Stomach (tissue), 8 donors: ENCODE measurements at regions not wholly inside any gene's neighbourhood (a gene's known extent, or its start where the extent isn't known, plus 50 kb on each side); places are given as distances from the start of the nearest gene placed in this dataset.

ENCODE experiments used
- DNase-seq, 2 donors: peaks; one replicate each; pipeline versions ENCODE4 v3.0.0 to v3.0.0-alpha.2; 2013 to 2019
- H3K27ac ChIP-seq, 5 donors: fragments of 200-600 bp in 4 of 5; sonication (generic) in 4 of 5; one replicate each; pipeline ENCODE4 v1.5.1; 2013 to 2019; ENCODE audit warnings: mild to moderate bottlenecking in 1 of 5, moderate library complexity in 1 of 5
- H3K27me3 ChIP-seq, 3 donors: fragments of 200-600 bp; sonication (generic); one replicate each; pipeline ENCODE4 v1.5.1; 2017 to 2019; ENCODE audit warnings: mixed run types in 1 of 3
- H3K36me3 ChIP-seq, 4 donors: fragments of 200-600 bp; sonication (generic); 1 replicate in 3 of 4; 2 replicates in 1 of 4; pipeline ENCODE4 v1.5.1; 2016 to 2019
- H3K4me1 ChIP-seq, 4 donors: fragments of 200-600 bp; sonication (generic); one replicate each; pipeline ENCODE4 v1.5.1; 2016 to 2019
- H3K4me3 ChIP-seq, 4 donors: fragments of 200-600 bp; sonication (generic) in 3 of 4; one replicate each; pipeline ENCODE4 v1.5.1; 2016 to 2019; ENCODE audit warnings: mild to moderate bottlenecking in 1 of 4
- H3K9me3 ChIP-seq, 4 donors: fragments of 200-600 bp; sonication (generic); one replicate each; pipeline ENCODE4 v1.5.1; 2016 to 2019
- EP300 ChIP-seq: sonication (generic); formaldehyde crosslinking; IDR thresholded peaks from one replicate; pipeline ENCODE4 v1.6.1; 2017; ENCODE audit warnings: antibody characterized with exemption
- POLR2A ChIP-seq, 4 donors: fragments of 450-650 bp; IDR thresholded peaks; one replicate each; pipeline ENCODE4 v1.6.1; 2016; ENCODE audit warnings: antibody characterized with exemption in 4 of 4, control low read depth in 2 of 4, mild to moderate bottlenecking in 1 of 4, moderate library complexity in 1 of 4
- POLR2AphosphoS5 ChIP-seq, 3 donors: sonication (generic); formaldehyde crosslinking; IDR thresholded peaks; one replicate each; pipeline ENCODE4 v1.6.1; 2016; ENCODE audit warnings: antibody characterized with exemption in 3 of 3
- WGBS, 5 donors: extraction: QIAGEN DNeasy Blood & Tissue Kit in 3 of 5; methylation state at CpG; one replicate each; pipeline versions ENCODE4 v1.1.5 to v1.1.7; 2013 to 2018; 5-methylcytosine and 5-hydroxymethylcytosine counted together
- intact Hi-C: fragments of 100-400 bp; cut with DNase I; formaldehyde crosslinking; loops from one replicate; pipeline ENCODE4 v1.15.1; 2023; ENCODE audit warnings: low total_unique reads
- TF ChIP-seq, protein P1 (sequence below), 7 experiments: fragments of 450-650 bp in 4 of 7; fragments of 200-600 bp in 3 of 7; sonication (generic) in 3 of 7; IDR thresholded peaks; one replicate each; pipeline ENCODE4 v1.5.1; 2016 to 2019; ENCODE audit warnings: antibody characterized with exemption in 7 of 7, control low read depth in 2 of 7, mild to moderate bottlenecking in 1 of 7
- donor health status: healthy with polysubstance abuse.
- donor health status: Bipolar disorder and iron deficiency.
- donor health status: healthy.

- no peak overlapping the region for H3K4me3 ChIP-seq
- H3K27me3 ChIP-seq = no peaks in the 10 kb centered on the region
- H3K4me1 ChIP-seq = no peaks in the 10 kb centered on the region
- intact Hi-C loops = no loop called here
- WGBS, 5 donors = 69 to 87% (median 76%) methylated on average over 1 of the region's 1 CpG
- no peak for DNase-seq
- no peaks in the 10 kb centered on the region for H3K36me3 ChIP-seq
- no peaks in the 10 kb centered on the region for H3K9me3 ChIP-seq
- H3K27ac ChIP-seq = no peak overlapping the region
- TF ChIP-seq EP300 = no peak
- no peak for TF ChIP-seq POLR2AphosphoS5 (IDR thresholded peaks at IDR 0.05)
- no peak for TF ChIP-seq POLR2A (IDR thresholded peaks at IDR 0.05)
- TF ChIP-seq, protein P1, sequence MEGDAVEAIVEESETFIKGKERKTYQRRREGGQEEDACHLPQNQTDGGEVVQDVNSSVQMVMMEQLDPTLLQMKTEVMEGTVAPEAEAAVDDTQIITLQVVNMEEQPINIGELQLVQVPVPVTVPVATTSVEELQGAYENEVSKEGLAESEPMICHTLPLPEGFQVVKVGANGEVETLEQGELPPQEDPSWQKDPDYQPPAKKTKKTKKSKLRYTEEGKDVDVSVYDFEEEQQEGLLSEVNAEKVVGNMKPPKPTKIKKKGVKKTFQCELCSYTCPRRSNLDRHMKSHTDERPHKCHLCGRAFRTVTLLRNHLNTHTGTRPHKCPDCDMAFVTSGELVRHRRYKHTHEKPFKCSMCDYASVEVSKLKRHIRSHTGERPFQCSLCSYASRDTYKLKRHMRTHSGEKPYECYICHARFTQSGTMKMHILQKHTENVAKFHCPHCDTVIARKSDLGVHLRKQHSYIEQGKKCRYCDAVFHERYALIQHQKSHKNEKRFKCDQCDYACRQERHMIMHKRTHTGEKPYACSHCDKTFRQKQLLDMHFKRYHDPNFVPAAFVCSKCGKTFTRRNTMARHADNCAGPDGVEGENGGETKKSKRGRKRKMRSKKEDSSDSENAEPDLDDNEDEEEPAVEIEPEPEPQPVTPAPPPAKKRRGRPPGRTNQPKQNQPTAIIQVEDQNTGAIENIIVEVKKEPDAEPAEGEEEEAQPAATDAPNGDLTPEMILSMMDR (IDR thresholded peaks at IDR 0.05) = no peak
These were observed 119.1 kb upstream of the FOXP2 start for GRCh38 chr7:114295522-114295921.

DNA sequence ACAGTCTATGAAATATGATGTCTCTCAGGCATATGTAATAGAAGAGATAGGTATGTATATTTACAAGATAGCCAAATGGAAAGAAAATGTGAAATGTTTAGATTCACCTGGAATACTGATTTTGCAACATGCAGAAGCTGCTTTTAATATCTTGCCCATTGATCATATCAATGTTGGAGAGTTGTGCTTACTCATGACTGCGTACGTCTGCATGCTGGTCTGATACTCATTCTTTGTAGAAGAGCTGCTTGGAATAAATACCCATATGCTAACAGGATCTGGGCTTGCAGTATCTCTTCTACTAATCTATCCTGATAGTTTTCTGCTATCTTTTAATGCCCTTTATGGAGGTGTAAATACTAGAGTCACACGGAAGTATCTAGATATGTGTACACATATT is 120.6 kb upstream of the FOXP2 start:
- Histone ChIP-seq H3K27me3 (no peaks in the 10 kb centered on the region), H3K9me3 (no peaks in the 10 kb centered on the region), H3K4me3 (no peak overlapping the region), H3K36me3 (no peaks in the 10 kb centered on the region), H3K4me1 (no peaks in the 10 kb centered on the region), H3K27ac (no peak overlapping the region)
- no peak for DNase-seq
- TF ChIP-seq, protein P1 (IDR thresholded peaks at IDR 0.05) = no peak
- no peak for TF ChIP-seq POLR2AphosphoS5 (IDR thresholded peaks at IDR 0.05)
- 45 to 69% (median 57%) methylated on average over 3 of the region's 3 CpGs for WGBS, 5 donors
- intact Hi-C loops = no loop called here

- peak in 1 of 2 donors; percentile 7 for DNase-seq
- H3K9me3 ChIP-seq = no peaks in the 10 kb centered on the region
- no peak overlapping the region for H3K4me3 ChIP-seq
- H3K27ac ChIP-seq = no peak overlapping the region
- no peaks in the 10 kb centered on the region for H3K27me3 ChIP-seq
- WGBS, 5 donors = 39 to 69% (median 52%) methylated on average over 1 of the region's 1 CpG
- no peak for TF ChIP-seq EP300
- TF ChIP-seq, protein P1 (IDR thresholded peaks at IDR 0.05) = no peak
- TF ChIP-seq POLR2A (IDR thresholded peaks at IDR 0.05) = no peak
- TF ChIP-seq POLR2AphosphoS5 (IDR thresholded peaks at IDR 0.05) = no peak
- no peaks in the 10 kb centered on the region for H3K4me1 ChIP-seq
- no peaks in the 10 kb centered on the region for H3K36me3 ChIP-seq
- intact Hi-C loops = no loop called here
These were observed 121.2 kb upstream of the FOXP2 start for GRCh38 chr7:114293289-114294012.

DNA sequence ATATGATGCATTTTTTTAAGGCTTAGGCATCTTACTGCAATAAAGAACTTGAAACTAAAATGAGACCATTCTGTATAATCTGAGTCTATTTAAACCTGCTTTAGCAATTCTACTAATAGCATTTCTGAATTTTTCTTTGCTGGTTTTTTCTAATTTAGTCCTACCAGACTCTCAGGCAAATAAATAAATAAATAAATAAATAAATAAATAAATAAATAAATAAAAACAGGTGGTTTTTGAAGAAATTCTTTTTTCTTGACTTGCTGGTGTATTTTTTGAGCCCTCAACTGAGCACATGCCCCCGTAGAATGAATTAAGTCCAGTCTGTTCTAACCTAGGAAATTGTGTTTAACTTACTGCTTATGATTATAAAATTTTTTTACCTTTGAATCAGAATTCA is 134.7 kb upstream of the FOXP2 start:
- no peak for DNase-seq
- Histone ChIP-seq H3K27ac (no peak overlapping the region), H3K36me3 (no peaks in the 10 kb centered on the region), H3K4me1 (no peaks in the 10 kb centered on the region), H3K27me3 (no peaks in the 10 kb centered on the region), H3K9me3 (no peaks in the 10 kb centered on the region), H3K4me3 (no peak overlapping the region)
- 82 to 98% (median 93%) methylated on average over 1 of the region's 1 CpG for WGBS, 5 donors
- TF ChIP-seq EP300 (no peak), POLR2AphosphoS5 (IDR thresholded peaks at IDR 0.05) (no peak), POLR2A (IDR thresholded peaks at IDR 0.05) (no peak)
- TF ChIP-seq, protein P1 (IDR thresholded peaks at IDR 0.05) = no peak
- intact Hi-C loops = no loop called here
